PC-9 (cell line): ENCODE measurements at regions not wholly inside any gene's neighbourhood (a gene's known extent, or its start where the extent isn't known, plus 50 kb on each side); places are given as distances from the start of the nearest gene placed in this dataset.

Experiments
- EZH2 ChIP-seq: fragments of 200-600 bp; sonication (generic); IDR thresholded peaks from 2 replicates; pipeline ENCODE4 v1.8.0; 2017; ENCODE audit warnings: antibody characterized with exemption, low read depth
- TF ChIP-seq, protein P1 (sequence below): fragments of 200-600 bp; sonication (generic); conservative IDR thresholded peaks from 2 replicates; pipeline ENCODE4 v1.6.1; 2017; ENCODE audit warnings: mixed run types, antibody characterized with exemption, mild to moderate bottlenecking, moderate library complexity

DNA sequence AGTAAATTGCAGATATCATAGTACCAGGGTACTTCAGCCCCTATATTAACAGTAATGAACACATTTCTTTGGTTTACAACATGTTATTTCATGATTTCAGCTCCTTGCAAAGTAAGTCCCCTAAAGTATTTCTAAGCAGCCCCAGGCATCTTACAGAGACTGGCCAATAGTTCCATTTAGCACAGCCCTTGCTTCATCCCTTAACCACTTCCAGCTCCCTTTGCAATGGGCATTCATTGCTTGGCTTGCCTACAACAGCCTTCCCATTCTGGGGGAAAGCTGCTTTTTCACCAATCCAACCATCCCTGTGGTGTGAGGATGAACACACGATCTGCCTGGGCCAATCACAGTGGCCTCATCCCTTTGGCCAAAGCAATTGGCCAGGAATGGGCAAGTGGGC is 67.2 kb upstream of the XCR1 start:
- TF ChIP-seq, protein P1, sequence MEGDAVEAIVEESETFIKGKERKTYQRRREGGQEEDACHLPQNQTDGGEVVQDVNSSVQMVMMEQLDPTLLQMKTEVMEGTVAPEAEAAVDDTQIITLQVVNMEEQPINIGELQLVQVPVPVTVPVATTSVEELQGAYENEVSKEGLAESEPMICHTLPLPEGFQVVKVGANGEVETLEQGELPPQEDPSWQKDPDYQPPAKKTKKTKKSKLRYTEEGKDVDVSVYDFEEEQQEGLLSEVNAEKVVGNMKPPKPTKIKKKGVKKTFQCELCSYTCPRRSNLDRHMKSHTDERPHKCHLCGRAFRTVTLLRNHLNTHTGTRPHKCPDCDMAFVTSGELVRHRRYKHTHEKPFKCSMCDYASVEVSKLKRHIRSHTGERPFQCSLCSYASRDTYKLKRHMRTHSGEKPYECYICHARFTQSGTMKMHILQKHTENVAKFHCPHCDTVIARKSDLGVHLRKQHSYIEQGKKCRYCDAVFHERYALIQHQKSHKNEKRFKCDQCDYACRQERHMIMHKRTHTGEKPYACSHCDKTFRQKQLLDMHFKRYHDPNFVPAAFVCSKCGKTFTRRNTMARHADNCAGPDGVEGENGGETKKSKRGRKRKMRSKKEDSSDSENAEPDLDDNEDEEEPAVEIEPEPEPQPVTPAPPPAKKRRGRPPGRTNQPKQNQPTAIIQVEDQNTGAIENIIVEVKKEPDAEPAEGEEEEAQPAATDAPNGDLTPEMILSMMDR: no peak
- TF ChIP-seq EZH2: no peak
